ENCODE measurements at regions not wholly inside any gene's neighbourhood (a gene's known extent, or its start where the extent isn't known, plus 50 kb on each side); places are given as distances from the start of the nearest gene placed in this dataset.

- Mint-ChIP-seq H3K4me1 (peaks cover 7% of the 10 kb centered on the region), H3K27me3 (peaks cover 4% of the 10 kb centered on the region), H3K36me3 (ENCODE audit: low read depth) (no peaks in the 10 kb centered on the region), H3K27ac (no peak overlapping the region), H3K4me3 (peak overlapping the region; percentile 59), H3K9me3 (no peaks in the 10 kb centered on the region)
- intact Hi-C loops (cut with micrococcal nuclease) = loop anchor here (2.0 to 5.0 kb wide), 2 partner anchors 879 to 1318 kb away; no protein-coding TSS in a partner anchor
- CTCF ChIA-PET = interaction anchor here (0.9 to 1.7 kb wide), 10 partner anchors 9 to 1501 kb away, joined by 3 to 11 read pairs (median 4); no protein-coding TSS in a partner anchor
- POLR2A ChIA-PET = no interaction called here
- no peak for TF ChIP-seq CTCF (IDR thresholded peaks at IDR 0.05)
- ATAC-seq (ENCODE audit: low read depth) (no peak), DNase-seq (no peak)
Observed at GRCh38 chr5:117455236-117456233, 880.9 kb upstream of the SEMA6A start.

GRCh38 chr5:117454716-117455212 is 880.1 kb upstream of the SEMA6A start:
- TF ChIP-seq CTCF (IDR thresholded peaks at IDR 0.05) = peak; percentile 50
- H3K36me3 Mint-ChIP-seq (ENCODE audit: low read depth) = no peaks in the 10 kb centered on the region
- intact Hi-C loops (cut with micrococcal nuclease) = loop anchor here (1.0 to 5.0 kb wide), 4 partner anchors 878 to 1338 kb away; no protein-coding TSS in a partner anchor
- DNase-seq (peak; percentile 30), ATAC-seq (ENCODE audit: low read depth) (peak; percentile 81)
- peak overlapping the region; percentile 59 for H3K4me3 Mint-ChIP-seq
- ChIA-PET POLR2A (no interaction called here), CTCF (interaction anchor here (0.8 to 1.7 kb wide), 12 partner anchors 10 to 1502 kb away, joined by 3 to 11 read pairs (median 3); no protein-coding TSS in a partner anchor)
- no peaks in the 10 kb centered on the region for H3K9me3 Mint-ChIP-seq
- peaks cover 7% of the 10 kb centered on the region for H3K4me1 Mint-ChIP-seq
- H3K27ac Mint-ChIP-seq = no peak overlapping the region
- peaks cover 4% of the 10 kb centered on the region for H3K27me3 Mint-ChIP-seq

GRCh38 chr5:117436846-117437245 is 862.2 kb upstream of the SEMA6A start:
- no peak for DNase-seq
- Mint-ChIP-seq H3K27ac (no peak overlapping the region), H3K36me3 (ENCODE audit: low read depth) (no peaks in the 10 kb centered on the region), H3K9me3 (no peaks in the 10 kb centered on the region), H3K4me1 (no peaks in the 10 kb centered on the region), H3K4me3 (no peak overlapping the region), H3K27me3 (no peaks in the 10 kb centered on the region)
- no peak for ATAC-seq (ENCODE audit: low read depth)
- POLR2A ChIA-PET = no interaction called here
- intact Hi-C loops (cut with micrococcal nuclease) = no loop called here
- no peak for TF ChIP-seq CTCF (IDR thresholded peaks at IDR 0.05)
- CTCF ChIA-PET = no interaction called here

- ChIA-PET CTCF (no interaction called here), POLR2A (no interaction called here)
- Mint-ChIP-seq H3K36me3 (ENCODE audit: low read depth) (no peaks in the 10 kb centered on the region), H3K27ac (no peak overlapping the region), H3K4me3 (no peak overlapping the region), H3K27me3 (no peaks in the 10 kb centered on the region), H3K4me1 (no peaks in the 10 kb centered on the region), H3K9me3 (no peaks in the 10 kb centered on the region)
- DNase-seq = no peak
- no peak for TF ChIP-seq CTCF (IDR thresholded peaks at IDR 0.05)
- intact Hi-C loops (cut with micrococcal nuclease) = no loop called here
- ATAC-seq (ENCODE audit: low read depth) = no peak
Observed at GRCh38 chr5:117435203-117435602, 860.6 kb upstream of the SEMA6A start.

- CTCF ChIA-PET = no interaction called here
- Mint-ChIP-seq H3K9me3 (no peaks in the 10 kb centered on the region), H3K36me3 (ENCODE audit: low read depth) (no peaks in the 10 kb centered on the region), H3K4me1 (no peaks in the 10 kb centered on the region), H3K27ac (no peak overlapping the region), H3K4me3 (no peak overlapping the region), H3K27me3 (no peaks in the 10 kb centered on the region)
- DNase-seq = no peak
- ATAC-seq (ENCODE audit: low read depth) = no peak
- POLR2A ChIA-PET = no interaction called here
- intact Hi-C loops (cut with micrococcal nuclease) = no loop called here
- no peak for TF ChIP-seq CTCF (IDR thresholded peaks at IDR 0.05)
Observed at GRCh38 chr5:117434254-117434653, 859.6 kb upstream of the SEMA6A start.

Data from activated B cell treated with CpG ODN at 0.5 μM for 24 hours (primary cell).